GDM1 (cell line): ENCODE measurements at regions not wholly inside any gene's neighbourhood (a gene's known extent, or its start where the extent isn't known, plus 50 kb on each side); places are given as distances from the start of the nearest gene placed in this dataset.

Experiments used
- DNase-seq: peaks from one replicate; lab custom pipeline; 2025; lab: John Stamatoyannopoulos, UW

- no peak for DNase-seq
Observed at GRCh38 chr17:79501910-79502309, 108.9 kb downstream of the RBFOX3 start.

- no peak for DNase-seq
Observed at GRCh38 chr17:79500745-79501618, 109.9 kb downstream of the RBFOX3 start.

- DNase-seq, result no peak
Observed at GRCh38 chr17:79498854-79499253, 112.0 kb downstream of the RBFOX3 start.

GRCh38 chr17:79497777-79498348, 113.0 kb downstream of the RBFOX3 start:
- DNase-seq, result no peak

- DNase-seq, result no peak
Observed at GRCh38 chr17:79496422-79497005, 114.3 kb downstream of the RBFOX3 start.

- no peak for DNase-seq
Observed at GRCh38 chr17:79495665-79496064, 115.2 kb downstream of the RBFOX3 start.

GRCh38 chr17:79491006-79491405, 119.8 kb downstream of the RBFOX3 start:
- no peak for DNase-seq

GRCh38 chr17:79490530-79490929, 120.3 kb downstream of the RBFOX3 start:
- no peak for DNase-seq

GRCh38 chr17:79487149-79487548, 123.7 kb downstream of the RBFOX3 start:
- DNase-seq, result no peak

GRCh38 chr17:79485991-79486390, 124.9 kb downstream of the RBFOX3 start:
- no peak for DNase-seq

GRCh38 chr17:79485419-79485985, 125.3 kb downstream of the RBFOX3 start:
- DNase-seq, result no peak

GRCh38 chr17:79484600-79485418, 126.0 kb downstream of the RBFOX3 start:
- DNase-seq, result no peak

GRCh38 chr17:79483842-79484241, 127.0 kb downstream of the RBFOX3 start:
- no peak for DNase-seq

GRCh38 chr17:79482727-79483521, 127.9 kb downstream of the RBFOX3 start:
- DNase-seq, result no peak

- DNase-seq, result no peak
Observed at GRCh38 chr17:79479876-79480275, 131.0 kb downstream of the RBFOX3 start.

- DNase-seq, result no peak
Observed at GRCh38 chr17:79478841-79479240, 132.0 kb downstream of the RBFOX3 start.

GRCh38 chr17:79478051-79478461, 132.8 kb downstream of the RBFOX3 start:
- DNase-seq, result no peak

- DNase-seq, result no peak
Observed at GRCh38 chr17:79476074-79476652, 134.7 kb downstream of the RBFOX3 start.

GRCh38 chr17:79473876-79474440, 136.9 kb downstream of the RBFOX3 start:
- DNase-seq, result no peak

GRCh38 chr17:79473111-79473875, 137.6 kb downstream of the RBFOX3 start:
- DNase-seq, result no peak
